ENCODE measurements at regions not wholly inside any gene's neighbourhood (a gene's known extent, or its start where the extent isn't known, plus 50 kb on each side); places are given as distances from the start of the nearest gene placed in this dataset.
A peak's percentile ranks its signal among the peaks of the same experiment; 100 is the strongest.

GRCh38 chr2:120936476-120937334 is 201.0 kb downstream of the GLI2 start:
- DNase-seq (ENCODE audit: low spot score) = peak; percentile 66

GRCh38 chr2:120937686-120938044 is 202.0 kb downstream of the GLI2 start:
- DNase-seq (ENCODE audit: low spot score) = no peak

GRCh38 chr2:120938045-120938771 is 202.5 kb downstream of the GLI2 start:
- DNase-seq (ENCODE audit: low spot score) = no peak

GRCh38 chr2:120939595-120940318 is 204.1 kb downstream of the GLI2 start:
- DNase-seq (ENCODE audit: low spot score) = peak; percentile 43

GRCh38 chr2:120940319-120940696 is 204.6 kb downstream of the GLI2 start:
- DNase-seq (ENCODE audit: low spot score) = no peak

- no peak for DNase-seq (ENCODE audit: low spot score)
These were observed 205.1 kb downstream of the GLI2 start for GRCh38 chr2:120940726-120941256.

- DNase-seq (ENCODE audit: low spot score) = peak; percentile 32
These were observed 206.0 kb downstream of the GLI2 start for GRCh38 chr2:120941571-120942120.

- DNase-seq (ENCODE audit: low spot score) = no peak
These were observed 207.0 kb downstream of the GLI2 start for GRCh38 chr2:120942658-120943057.

- no peak for DNase-seq (ENCODE audit: low spot score)
These were observed 207.9 kb downstream of the GLI2 start for GRCh38 chr2:120943403-120944034.

GRCh38 chr2:120944575-120944974 is 208.9 kb downstream of the GLI2 start:
- DNase-seq (ENCODE audit: low spot score) = no peak

GRCh38 chr2:120945091-120945490 is 209.4 kb downstream of the GLI2 start:
- DNase-seq (ENCODE audit: low spot score) = no peak

- no peak for DNase-seq (ENCODE audit: low spot score)
These were observed 210.3 kb downstream of the GLI2 start for GRCh38 chr2:120945832-120946499.

GRCh38 chr2:120947327-120947726 is 211.7 kb downstream of the GLI2 start:
- DNase-seq (ENCODE audit: low spot score) = no peak

GRCh38 chr2:120947982-120948661 is 212.5 kb downstream of the GLI2 start:
- no peak for DNase-seq (ENCODE audit: low spot score)

GRCh38 chr2:120948662-120949011 is 213.0 kb downstream of the GLI2 start:
- no peak for DNase-seq (ENCODE audit: low spot score)

- peak; percentile 29 for DNase-seq (ENCODE audit: low spot score)
These were observed 213.6 kb downstream of the GLI2 start for GRCh38 chr2:120949027-120949956.

GRCh38 chr2:120949957-120950590 is 214.4 kb downstream of the GLI2 start:
- peak; percentile 40 for DNase-seq (ENCODE audit: low spot score)

- DNase-seq (ENCODE audit: low spot score) = no peak
These were observed 216.0 kb downstream of the GLI2 start for GRCh38 chr2:120951693-120952092.

- DNase-seq (ENCODE audit: low spot score) = no peak
These were observed 216.7 kb downstream of the GLI2 start for GRCh38 chr2:120952318-120952717.
